ENCODE measurements at regions not wholly inside any gene's neighbourhood (a gene's known extent, or its start where the extent isn't known, plus 50 kb on each side); places are given as distances from the start of the nearest gene placed in this dataset.

GRCh38 chr11:109865548-109866186 lies 227.5 kb upstream of the ZC3H12C start:
- no peak for DNase-seq

GRCh38 chr11:109867784-109868183 lies 225.4 kb upstream of the ZC3H12C start:
- no peak for DNase-seq

GRCh38 chr11:109869536-109869935 lies 223.7 kb upstream of the ZC3H12C start:
- no peak for DNase-seq

DNA sequence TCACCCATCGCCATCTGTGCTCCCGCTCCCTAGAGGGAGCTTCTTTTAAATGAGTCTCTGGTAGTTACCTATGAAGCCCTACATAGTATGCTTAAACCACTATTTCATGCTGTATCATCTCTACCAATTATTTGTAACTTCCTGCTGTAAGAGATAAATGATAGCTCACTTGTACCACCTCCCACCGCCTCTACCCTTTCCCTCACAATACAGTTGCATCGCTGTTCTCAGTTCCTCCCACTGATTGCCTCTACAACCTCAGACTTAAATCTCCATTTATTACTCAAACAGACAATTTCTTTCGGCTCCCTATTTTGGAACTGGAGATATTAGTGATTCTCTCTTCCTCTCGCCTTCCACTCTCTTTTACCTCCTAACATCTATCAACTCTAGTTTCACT lies 222.9 kb upstream of the ZC3H12C start:
- no peak for DNase-seq

GRCh38 chr11:109877043-109877442 lies 216.1 kb upstream of the ZC3H12C start:
- DNase-seq = no peak

- no peak for DNase-seq
Measured at GRCh38 chr11:109884501-109884900, 208.7 kb upstream of the ZC3H12C start.

GRCh38 chr11:109885006-109885405 lies 208.2 kb upstream of the ZC3H12C start:
- DNase-seq = no peak

GRCh38 chr11:109892321-109892794 lies 200.8 kb upstream of the ZC3H12C start:
- no peak for DNase-seq

DNA sequence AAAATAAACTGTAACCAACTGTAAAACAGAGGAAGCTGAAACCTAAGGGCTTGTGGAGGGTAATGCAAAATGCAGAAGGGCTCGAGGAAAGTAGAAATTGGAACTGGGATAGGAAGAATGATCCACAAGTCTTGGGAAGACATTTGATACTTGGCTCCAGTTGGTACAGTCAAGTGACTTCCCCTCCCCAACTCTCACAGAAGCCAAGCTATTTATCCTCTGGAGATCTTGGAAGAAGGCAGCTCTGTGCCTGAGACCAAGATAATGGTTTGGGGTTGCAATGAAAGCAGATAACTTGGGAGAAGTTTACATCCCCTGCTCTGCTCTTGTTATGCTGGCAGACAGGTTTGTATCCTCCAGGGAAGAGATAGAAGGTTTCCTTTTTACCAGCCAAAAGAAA lies 198.9 kb upstream of the ZC3H12C start:
- no peak for DNase-seq

DNA sequence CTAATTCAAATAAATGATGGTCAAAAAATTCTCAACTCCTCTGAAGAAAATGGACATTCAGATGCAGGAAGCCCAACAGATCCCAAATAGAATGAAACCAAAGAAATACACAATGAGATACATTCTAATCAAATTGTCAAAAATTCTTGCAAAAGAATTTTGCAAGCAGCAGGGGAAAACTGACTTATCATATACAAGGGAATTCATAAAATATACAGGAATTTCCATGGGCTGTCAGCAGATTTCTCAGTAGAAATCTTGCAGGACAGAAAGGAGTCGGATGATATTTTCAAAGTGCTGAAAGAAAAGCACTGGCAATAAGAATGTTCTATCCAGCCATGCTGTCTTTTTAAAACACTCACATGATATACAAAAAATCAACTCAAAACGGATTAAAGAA lies 194.6 kb upstream of the ZC3H12C start:
- no peak for DNase-seq

- no peak for DNase-seq
Measured at GRCh38 chr11:109902764-109903433, 190.3 kb upstream of the ZC3H12C start.

- no peak for DNase-seq
Measured at GRCh38 chr11:109911488-109911887, 181.7 kb upstream of the ZC3H12C start.

GRCh38 chr11:109914038-109914437 lies 179.2 kb upstream of the ZC3H12C start:
- no peak for DNase-seq

DNA sequence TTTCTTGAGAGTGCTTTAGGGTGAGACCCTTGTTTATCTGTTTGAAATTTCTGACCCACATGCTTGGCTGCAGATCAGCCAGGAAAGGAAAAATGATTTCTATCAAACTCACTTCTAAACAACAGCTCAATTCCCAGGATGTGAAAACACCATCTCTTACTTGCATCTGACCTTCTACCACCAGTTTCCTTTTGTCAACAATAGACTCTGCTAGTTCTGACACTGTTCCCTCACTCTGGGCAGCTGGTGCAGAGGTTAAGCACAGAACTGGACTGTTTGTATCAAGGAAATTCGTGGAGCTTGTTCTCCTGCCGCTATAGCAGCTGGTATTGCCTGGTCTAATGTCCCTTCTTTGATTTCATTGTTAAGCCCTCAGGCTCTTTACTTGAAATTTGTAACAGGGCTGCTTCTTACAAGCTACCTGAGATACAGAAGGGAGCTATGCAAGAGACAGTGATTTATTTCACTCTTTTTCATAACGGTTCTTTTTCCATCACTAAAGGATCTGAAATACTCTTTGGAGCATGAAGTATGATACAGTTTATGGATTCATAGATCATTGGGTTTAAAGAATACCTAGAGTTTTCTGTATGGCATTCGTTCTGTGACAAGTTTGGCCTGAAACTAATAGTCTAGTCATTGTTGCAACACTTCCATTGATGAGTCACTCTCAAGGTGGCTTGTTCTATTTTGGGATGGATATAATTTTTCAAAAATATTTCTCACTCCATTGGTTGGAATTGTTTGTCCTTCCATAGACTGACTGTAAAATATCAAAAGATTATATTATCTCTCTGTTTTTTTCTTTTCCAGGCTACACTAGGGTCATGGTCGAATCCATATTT lies 178.2 kb upstream of the ZC3H12C start:
- no peak for DNase-seq

- no peak for DNase-seq
Measured at GRCh38 chr11:109926941-109927340, 166.3 kb upstream of the ZC3H12C start.

DNA sequence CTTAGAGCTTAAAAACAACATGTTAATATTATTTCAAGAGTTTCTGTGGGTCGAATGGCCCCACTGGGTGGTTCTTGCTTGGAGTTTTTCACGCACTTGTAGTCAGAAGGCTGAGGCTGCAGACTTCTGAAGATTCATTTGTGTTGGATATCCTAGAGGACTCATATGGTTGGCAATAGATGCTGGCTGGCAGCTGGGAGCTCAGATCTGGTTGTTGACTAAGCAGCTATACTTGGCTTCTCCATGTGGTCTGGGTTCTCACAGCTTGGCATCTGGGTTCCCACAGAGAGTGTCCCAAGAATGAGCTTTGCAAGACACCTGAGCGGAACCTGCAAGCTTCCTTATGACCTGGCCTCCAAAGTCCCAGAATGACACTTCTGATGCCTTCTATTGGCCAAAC lies 163.9 kb upstream of the ZC3H12C start:
- DNase-seq = no peak

DNA sequence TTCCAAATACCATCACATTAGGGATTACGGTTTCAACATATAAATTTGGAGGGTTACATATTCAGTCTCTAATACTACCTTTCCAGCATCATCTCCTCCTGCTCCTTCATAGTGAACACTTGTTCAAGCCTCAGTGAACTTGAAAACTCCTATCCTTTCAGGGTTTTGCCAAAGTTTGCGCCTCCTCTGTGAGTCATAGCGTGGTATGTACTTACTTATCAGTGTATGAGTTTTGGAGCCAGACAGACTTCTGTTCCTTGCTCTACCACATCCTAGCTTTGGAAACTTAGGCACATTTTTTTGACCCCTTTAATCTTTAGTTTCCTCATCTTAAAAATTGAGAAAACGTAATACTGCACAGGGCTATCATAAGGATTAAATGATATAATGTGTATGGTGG lies 160.1 kb upstream of the ZC3H12C start:
- DNase-seq = no peak

- no peak for DNase-seq
Measured at GRCh38 chr11:109934151-109934550, 159.0 kb upstream of the ZC3H12C start.

GRCh38 chr11:109936661-109937180 lies 156.5 kb upstream of the ZC3H12C start:
- DNase-seq = no peak

GRCh38 chr11:109937968-109938367 lies 155.2 kb upstream of the ZC3H12C start:
- DNase-seq = no peak

GRCh38 chr11:109939166-109939810 lies 153.9 kb upstream of the ZC3H12C start:
- no peak for DNase-seq

- no peak for DNase-seq
Measured at GRCh38 chr11:109940816-109941215, 152.4 kb upstream of the ZC3H12C start.

All from stimulated activated CD4-positive, alpha-beta T cell treated with anti-CD3 and anti-CD28 coated beads, Interleukin-4, amount 100 ng/mL, for 24 hours (primary cell).